WTC11 (cell line): ENCODE measurements at regions not wholly inside any gene's neighbourhood (a gene's known extent, or its start where the extent isn't known, plus 50 kb on each side); places are given as distances from the start of the nearest gene placed in this dataset.

Experiments
- ATAC-seq: fragments of 200-7000 bp; cut with Tn5 transposase; 2 replicates; pipeline ENCODE4 v1.10.0; 2021; ENCODE audit warnings: mild to moderate bottlenecking, moderate library complexity
- CTCF ChIA-PET: fragments of 300-600 bp; sonication (Branson Sonifier 250); formaldehyde crosslinking; loops from one replicate; lab custom pipeline; 2021; ENCODE audit warnings: antibody characterized with exemption; lab: Charles Lee
- POLR2A ChIA-PET: fragments of 350-600 bp; sonication (Branson Sonifier 250); formaldehyde crosslinking; loops from one replicate; lab custom pipeline; 2021; ENCODE audit warnings: antibody characterized with exemption; lab: Charles Lee
- DNase-seq: peaks from one replicate; pipeline ENCODE4 v3.0.0; 2021; ENCODE audit warnings: low spot score
- H3K27ac Mint-ChIP-seq: 2 replicates; pipeline ENCODE4 v1.8.0; 2021; ENCODE audit warnings: mixed read lengths
- H3K27me3 Mint-ChIP-seq: 2 replicates; pipeline ENCODE4 v1.8.0; 2021; ENCODE audit warnings: low read depth, mild to moderate bottlenecking, moderate library complexity, mixed read lengths
- H3K36me3 Mint-ChIP-seq: 2 replicates; pipeline ENCODE4 v1.8.0; 2021; ENCODE audit warnings: mixed read lengths
- H3K4me1 Mint-ChIP-seq: 2 replicates; pipeline ENCODE4 v1.8.0; 2022; ENCODE audit warnings: mixed read lengths
- H3K4me3 Mint-ChIP-seq: 2 replicates; pipeline ENCODE4 v1.8.0; 2021; ENCODE audit warnings: mild to moderate bottlenecking, moderate library complexity, mixed read lengths
- H3K9me3 Mint-ChIP-seq: 2 replicates; pipeline ENCODE4 v1.8.0; 2021; ENCODE audit warnings: mixed read lengths
- AR ChIP-seq: fragments of 250-450 bp; sonication (Bioruptor Pico); IDR thresholded peaks from 2 replicates; pipeline ENCODE4 v1.9.0; 2021; ENCODE audit warnings: mild to moderate bottlenecking
- ARID4B ChIP-seq: sonication (generic); formaldehyde crosslinking; IDR thresholded peaks from 2 replicates; pipeline ENCODE4 v1.8.0; 2023; ENCODE audit warnings: missing genetic modification reagents, mild to moderate bottlenecking, borderline replicate concordance
- ATF6 ChIP-seq: sonication (generic); formaldehyde crosslinking; IDR thresholded peaks from 2 replicates; pipeline ENCODE4 v1.8.1; 2023; ENCODE audit warnings: mild to moderate bottlenecking, missing genetic modification reagents
- CBFB ChIP-seq: sonication (generic); formaldehyde crosslinking; IDR thresholded peaks from 2 replicates; pipeline ENCODE4 v1.8.1; 2022; ENCODE audit warnings: mild to moderate bottlenecking, low read depth, missing genetic modification reagents
- CREM ChIP-seq: sonication (generic); formaldehyde crosslinking; IDR thresholded peaks from 2 replicates; pipeline ENCODE4 v1.8.1; 2022; ENCODE audit warnings: mild to moderate bottlenecking, missing genetic modification reagents, moderate library complexity
- FOXJ3 ChIP-seq: sonication (generic); formaldehyde crosslinking; IDR thresholded peaks from 2 replicates; pipeline ENCODE4 v1.9.0; 2021; ENCODE audit warnings: missing genetic modification reagents, mild to moderate bottlenecking, borderline replicate concordance
- FOXP4 ChIP-seq: sonication (generic); formaldehyde crosslinking; IDR thresholded peaks from 2 replicates; pipeline ENCODE4 v1.8.0; 2022; ENCODE audit warnings: mild to moderate bottlenecking, missing genetic modification reagents
- JAZF1 ChIP-seq: fragments of 250-450 bp; sonication (Bioruptor Pico); IDR thresholded peaks from 2 replicates; pipeline ENCODE4 v1.9.0; 2021; ENCODE audit warnings: moderate library complexity, mild to moderate bottlenecking, inconsistent platforms
- OVOL2 ChIP-seq: fragments of 250-450 bp; sonication (Bioruptor Pico); IDR thresholded peaks from 2 replicates; pipeline ENCODE4 v1.9.0; 2021; ENCODE audit warnings: mild to moderate bottlenecking, borderline replicate concordance
- PRRX2 ChIP-seq: fragments of 250-450 bp; sonication (Bioruptor Pico); IDR thresholded peaks from 2 replicates; pipeline ENCODE4 v1.8.0; 2021; ENCODE audit warnings: mild to moderate bottlenecking
- USF2 ChIP-seq: sonication (generic); formaldehyde crosslinking; IDR thresholded peaks from 2 replicates; pipeline ENCODE4 v1.8.1; 2023; ENCODE audit warnings: mild to moderate bottlenecking, missing genetic modification reagents, moderate library complexity
- ZNF219 ChIP-seq: sonication (generic); formaldehyde crosslinking; IDR thresholded peaks from 2 replicates; pipeline ENCODE4 v1.8.0; 2023; ENCODE audit warnings: missing genetic modification reagents, mild to moderate bottlenecking, borderline replicate concordance
- ZNF425 ChIP-seq: fragments of 250-450 bp; sonication (Bioruptor Pico); conservative IDR thresholded peaks from 2 replicates; pipeline ENCODE4 v1.9.0; 2021; ENCODE audit warnings: mild to moderate bottlenecking
- ZSCAN18 ChIP-seq: fragments of 250-450 bp; sonication (Bioruptor Pico); IDR thresholded peaks from 2 replicates; pipeline ENCODE4 v2.1.2; 2022; ENCODE audit warnings: mild to moderate bottlenecking, moderate library complexity

- TF ChIP-seq FOXP4 (CRISPR knock-in tag) (no peak), ZSCAN18 (no peak), PRRX2 (CRISPR knock-in tag) (no peak)
Measured at GRCh38 chr16:6957681-6958080, 375.0 kb upstream of the RBFOX1 start (continued).

GRCh38 chr16:6956511-6956910 is 376.1 kb upstream of the RBFOX1 start:
- ATAC-seq: no peak
- CTCF ChIA-PET: no interaction called here
- Mint-ChIP-seq H3K27me3 (peaks cover 11% of the 10 kb centered on the region), H3K27ac (no peak overlapping the region), H3K9me3 (peaks cover 78% of the 10 kb centered on the region)
- TF ChIP-seq ZNF219 (CRISPR knock-in tag) (no peak), AR (CRISPR knock-in tag) (no peak), ATF6 (CRISPR knock-in tag) (no peak), CBFB (CRISPR knock-in tag) (no peak), FOXJ3 (CRISPR knock-in tag) (no peak), ARID4B (CRISPR knock-in tag) (no peak), JAZF1 (CRISPR knock-in tag) (no peak), ZNF425 (no peak), PRRX2 (CRISPR knock-in tag) (no peak), USF2 (CRISPR knock-in tag) (no peak), CREM (no peak), OVOL2 (no peak)
- TF ChIP-seq, all 79 proteins: peak for 0
- peaks cover 75% of the 10 kb centered on the region for H3K36me3 Mint-ChIP-seq
- DNase-seq: no peak
- POLR2A ChIA-PET: no interaction called here
- no peaks in the 10 kb centered on the region for H3K4me1 Mint-ChIP-seq
- H3K4me3 Mint-ChIP-seq: no peak overlapping the region
